ENCODE measurements at regions not wholly inside any gene's neighbourhood (a gene's known extent, or its start where the extent isn't known, plus 50 kb on each side); places are given as distances from the start of the nearest gene placed in this dataset.

GRCh38 chr7:18413447-18413846 lies 82.1 kb upstream of the HDAC9 start:
- TF ChIP-seq FOXJ3 (CRISPR knock-in tag; IDR thresholded peaks at IDR 0.05; ENCODE audit: borderline replicate concordance) = no peak
- TF ChIP-seq CTCF (CRISPR knock-in tag; IDR thresholded peaks at IDR 0.05) = no peak
- TF ChIP-seq UBTF (CRISPR knock-in tag; IDR thresholded peaks at IDR 0.05) = no peak
- TF ChIP-seq HBP1 (CRISPR knock-in tag; IDR thresholded peaks at IDR 0.05; ENCODE audit: low read depth) = no peak
- TF ChIP-seq ZBTB34 (CRISPR knock-in tag; IDR thresholded peaks at IDR 0.05) = no peak
- no peak for TF ChIP-seq FOSL1 (CRISPR knock-in tag; IDR thresholded peaks at IDR 0.05; ENCODE audit: borderline replicate concordance)
- no peak for TF ChIP-seq CEBPG (CRISPR knock-in tag; IDR thresholded peaks at IDR 0.05)
- TF ChIP-seq POLR2A (IDR thresholded peaks at IDR 0.05; ENCODE audit: insufficient read depth in 1 of 2, low read depth in 2 of 2, low read length in 2 of 2) = no peak
